ENCODE measurements at regions not wholly inside any gene's neighbourhood (a gene's known extent, or its start where the extent isn't known, plus 50 kb on each side); places are given as distances from the start of the nearest gene placed in this dataset.

GRCh38 chr2:105177008-105177407 lies 64.5 kb upstream of the GPR45 start:
- Histone ChIP-seq H3K27ac (ENCODE audit: insufficient read depth, low read depth, low read length) (no peak overlapping the region), H2AFZ (ENCODE audit: low read depth, low read length) (no peak overlapping the region), H3K9me3 (replicated peaks; ENCODE audit: control insufficient read depth, insufficient read depth, low read length) (no peaks in the 10 kb centered on the region), H3K9me1 (replicated peaks; ENCODE audit: control insufficient read depth, extremely low read depth, insufficient read depth, low read length) (no peaks in the 10 kb centered on the region), H3K4me1 (ENCODE audit: control insufficient read depth, extremely low read depth, insufficient read depth, low read length) (no peaks in the 10 kb centered on the region), H3K79me2 (ENCODE audit: control insufficient read depth, insufficient read depth, low read length) (no peaks in the 10 kb centered on the region), H3K4me2 (ENCODE audit: insufficient read depth, low read length) (no peak overlapping the region), H4K20me1 (replicated peaks; ENCODE audit: control insufficient read depth, extremely low read depth, insufficient read depth, low read length) (no peaks in the 10 kb centered on the region), H3K4me3 (replicated peaks in 1 of 3; ENCODE audit: insufficient read depth in 1 of 3, low read depth in 1 of 3, low read length in 3 of 3) (no peak overlapping the region), H3K36me3 (ENCODE audit: control insufficient read depth in 2 of 2, extremely low read depth in 1 of 2, insufficient read depth in 2 of 2, low read length in 2 of 2) (no peaks in the 10 kb centered on the region), H3K9ac (replicated peaks; ENCODE audit: extremely low read depth, insufficient read depth, low read length) (no peak overlapping the region), H3K27me3 (ENCODE audit: control insufficient read depth in 2 of 2, insufficient read depth in 2 of 2, low read length in 2 of 2) (peaks cover 6 to 11% of the 10 kb centered on the region in 2 experiments)
- intact Hi-C loops (cut with micrococcal nuclease) (loop anchor here (5.0 kb wide), 1 partner anchor 35 kb away; no protein-coding TSS in a partner anchor), dilution Hi-C loops (cut with MboI; ENCODE audit: extremely low pct_ligation_motif_present, low sequenced_read_pairs) (no loop called here)
- FAIRE-seq (no peak), DNase-seq (ENCODE audit: low read depth, low spot score) (no peak)
- CTCF ChIA-PET = no interaction called here
- TF ChIP-seq POLR2AphosphoS5 (IDR thresholded peaks at IDR 0.05; ENCODE audit: insufficient read depth, low read depth, low read length) (no peak), POLR2A (IDR thresholded peaks at IDR 0.05; ENCODE audit: low read depth, low read length) (no peak), EZH2 (IDR thresholded peaks at IDR 0.05; ENCODE audit: borderline replicate concordance, low read depth, low read length, severe bottlenecking) (no peak), GATA2 (IDR thresholded peaks at IDR 0.05; ENCODE audit: insufficient read depth, insufficient read length, low read depth, low read length) (no peak), MYC (IDR thresholded peaks at IDR 0.05; ENCODE audit: low read depth, low read length) (no peak), JUN (IDR thresholded peaks at IDR 0.05; ENCODE audit: borderline replicate concordance, insufficient read depth, insufficient read length, low read depth) (no peak), FOS (IDR thresholded peaks at IDR 0.05; ENCODE audit: borderline replicate concordance, insufficient read depth, low read length) (no peak)
- TF ChIP-seq, protein P1, sequence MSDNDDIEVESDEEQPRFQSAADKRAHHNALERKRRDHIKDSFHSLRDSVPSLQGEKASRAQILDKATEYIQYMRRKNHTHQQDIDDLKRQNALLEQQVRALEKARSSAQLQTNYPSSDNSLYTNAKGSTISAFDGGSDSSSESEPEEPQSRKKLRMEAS (IDR thresholded peaks at IDR 0.05; ENCODE audit: insufficient read depth, insufficient read length) = no peak
- TF ChIP-seq, protein P2, sequence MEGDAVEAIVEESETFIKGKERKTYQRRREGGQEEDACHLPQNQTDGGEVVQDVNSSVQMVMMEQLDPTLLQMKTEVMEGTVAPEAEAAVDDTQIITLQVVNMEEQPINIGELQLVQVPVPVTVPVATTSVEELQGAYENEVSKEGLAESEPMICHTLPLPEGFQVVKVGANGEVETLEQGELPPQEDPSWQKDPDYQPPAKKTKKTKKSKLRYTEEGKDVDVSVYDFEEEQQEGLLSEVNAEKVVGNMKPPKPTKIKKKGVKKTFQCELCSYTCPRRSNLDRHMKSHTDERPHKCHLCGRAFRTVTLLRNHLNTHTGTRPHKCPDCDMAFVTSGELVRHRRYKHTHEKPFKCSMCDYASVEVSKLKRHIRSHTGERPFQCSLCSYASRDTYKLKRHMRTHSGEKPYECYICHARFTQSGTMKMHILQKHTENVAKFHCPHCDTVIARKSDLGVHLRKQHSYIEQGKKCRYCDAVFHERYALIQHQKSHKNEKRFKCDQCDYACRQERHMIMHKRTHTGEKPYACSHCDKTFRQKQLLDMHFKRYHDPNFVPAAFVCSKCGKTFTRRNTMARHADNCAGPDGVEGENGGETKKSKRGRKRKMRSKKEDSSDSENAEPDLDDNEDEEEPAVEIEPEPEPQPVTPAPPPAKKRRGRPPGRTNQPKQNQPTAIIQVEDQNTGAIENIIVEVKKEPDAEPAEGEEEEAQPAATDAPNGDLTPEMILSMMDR (IDR thresholded peaks at IDR 0.05; ENCODE audit: extremely low read depth in 1 of 2, insufficient read depth in 1 of 2, low read depth in 1 of 2, low read length in 2 of 2) = no peak
- no TSS peak for BruUV-seq (replicated peaks)
- POLR2A ChIA-PET = no interaction called here

Measured in endothelial cell of umbilical vein (primary cell).